Esophagus muscularis mucosa (tissue), 3 donors: ENCODE measurements at regions not wholly inside any gene's neighbourhood (a gene's known extent, or its start where the extent isn't known, plus 50 kb on each side); places are given as distances from the start of the nearest gene placed in this dataset.

Experiments
- CTCF ChIP-seq, 3 experiments: fragments of 200-600 bp in 2 of 3; fragments of 450-650 bp in 1 of 3; sonication (generic) in 2 of 3; IDR thresholded peaks; one replicate each; pipeline ENCODE4 v1.5.1; 2017 to 2019; ENCODE audit warnings: antibody characterized with exemption in 3 of 3, mild to moderate bottlenecking in 2 of 3, moderate library complexity in 1 of 3
- POLR2A ChIP-seq: fragments of 450-650 bp; IDR thresholded peaks from one replicate; pipeline ENCODE4 v1.6.1; 2017; ENCODE audit warnings: antibody characterized with exemption, moderate library complexity, mild to moderate bottlenecking, low read depth
- POLR2AphosphoS5 ChIP-seq, 2 donors: sonication (generic); formaldehyde crosslinking; IDR thresholded peaks; one replicate each; pipeline ENCODE4 v1.6.1; 2017; ENCODE audit warnings: antibody characterized with exemption in 2 of 2

GRCh38 chrX:42107495-42108488, 184.4 kb upstream of the CASK start:
- TF ChIP-seq CTCF (IDR thresholded peaks at IDR 0.05) = no peak
- TF ChIP-seq POLR2A = no peak
- no peak for TF ChIP-seq POLR2AphosphoS5 (IDR thresholded peaks at IDR 0.05)
